NCI-H1694 (cell line): ENCODE measurements at regions not wholly inside any gene's neighbourhood (a gene's known extent, or its start where the extent isn't known, plus 50 kb on each side); places are given as distances from the start of the nearest gene placed in this dataset.
"Not testable (repeated sequence)": the region's sequence is repeated elsewhere in the genome, so short reads cannot be mapped to it uniquely, and the experiment has no call there.

Experiments used
- DNase-seq: peaks from one replicate; lab custom pipeline; 2025; lab: John Stamatoyannopoulos, UW

DNA sequence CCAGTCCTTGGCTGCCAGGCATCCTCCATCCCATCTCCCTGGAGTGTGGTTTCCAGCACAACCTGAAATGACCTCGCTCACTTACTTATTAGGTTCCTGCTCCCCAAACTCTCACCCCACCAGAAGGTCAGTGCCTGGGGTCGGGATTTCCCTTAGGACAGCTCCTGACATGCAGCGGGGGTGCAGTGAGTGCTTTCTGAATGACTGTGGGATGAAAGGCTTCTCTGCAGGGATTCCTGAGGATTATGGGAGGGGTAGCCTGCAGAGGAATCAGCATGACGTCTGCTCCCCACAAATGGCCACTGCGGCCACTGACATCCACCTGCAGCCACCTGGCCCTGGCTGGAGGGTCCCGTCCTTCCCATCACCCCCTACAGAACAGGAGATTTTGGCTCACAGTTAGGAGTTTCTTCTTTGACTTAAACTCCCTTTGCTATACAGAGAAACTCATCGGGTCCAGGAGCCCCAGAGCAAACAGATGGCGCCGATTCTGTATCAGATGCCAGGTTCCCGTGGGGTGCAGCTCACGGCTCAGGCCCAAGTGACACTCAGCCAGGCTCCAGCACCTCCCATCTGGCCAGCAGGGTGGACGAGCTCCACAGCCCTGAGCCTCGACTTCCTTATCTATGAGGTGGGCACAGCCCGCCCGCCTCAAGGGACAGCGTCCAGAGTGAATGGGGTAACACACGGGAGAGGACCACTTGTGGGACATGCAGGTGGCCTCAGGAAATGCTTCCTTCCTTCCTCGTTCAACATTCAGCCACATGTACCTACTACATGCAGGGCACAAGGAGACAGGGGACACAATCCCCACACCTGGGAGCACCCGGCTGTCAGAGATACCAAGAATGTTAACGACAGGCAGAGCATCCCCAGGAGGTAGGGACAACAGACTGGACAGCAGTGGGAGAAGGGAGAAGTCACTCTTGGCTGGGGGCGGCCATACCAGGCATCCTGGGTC is 69.8 kb downstream of the RMI2 start:
- peak; percentile 17 for DNase-seq

DNA sequence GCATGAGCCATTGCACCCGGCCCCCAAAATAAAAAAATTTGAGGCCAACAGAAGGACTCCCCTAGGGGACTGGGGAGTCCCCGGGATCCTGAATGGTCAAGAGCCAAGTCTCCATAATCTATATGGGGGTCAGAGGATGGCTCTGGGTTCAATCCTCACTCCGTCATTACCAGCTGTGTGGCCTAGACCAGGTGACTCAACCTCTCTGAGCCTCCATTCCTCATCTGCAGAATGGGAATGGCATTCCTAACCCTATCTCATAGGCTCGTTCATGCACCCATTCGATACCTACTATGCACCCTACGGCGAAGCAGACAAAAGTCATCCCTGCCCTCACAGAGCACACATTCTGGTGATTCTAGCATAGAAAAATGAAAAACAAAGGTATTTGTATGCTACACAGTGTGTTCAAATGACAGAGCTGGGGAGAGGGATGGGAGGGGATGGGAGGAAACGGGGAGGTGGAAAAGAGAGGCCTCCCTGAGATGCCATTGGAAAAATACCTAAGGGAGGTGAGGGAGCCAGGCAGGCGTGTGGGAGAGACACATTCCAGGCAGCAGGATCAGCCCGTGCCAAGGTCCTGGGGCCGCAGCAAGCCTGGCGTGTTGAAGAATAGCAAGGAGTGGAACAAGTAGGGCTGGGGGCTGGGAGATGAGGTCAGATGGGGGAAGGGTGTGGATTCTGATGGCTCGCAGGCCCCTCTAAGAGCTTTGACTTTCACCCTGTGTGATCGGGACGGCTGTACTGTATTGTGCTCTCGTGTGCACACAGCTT is 71.2 kb downstream of the RMI2 start:
- DNase-seq, result no peak

DNA sequence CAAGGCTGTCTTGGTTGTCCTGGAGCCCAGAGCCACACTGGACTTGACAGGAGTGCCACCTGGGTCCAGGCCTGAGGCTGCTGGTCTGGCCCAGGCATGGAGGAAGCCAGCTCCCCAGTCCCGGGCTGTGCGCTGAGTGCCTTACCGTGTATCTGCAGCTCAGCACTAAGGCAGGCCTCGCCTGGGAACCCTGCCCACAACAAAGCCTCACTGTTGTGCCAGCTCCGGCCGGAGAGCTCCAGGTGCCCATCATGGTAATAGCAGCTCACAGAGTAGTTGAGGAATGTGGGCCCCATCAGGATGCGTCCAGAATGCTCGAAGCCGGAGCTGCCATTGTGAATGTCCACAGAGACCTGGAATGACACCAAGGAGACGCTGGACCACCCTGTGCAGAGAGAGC is 72.2 kb downstream of the RMI2 start:
- DNase-seq, result no peak

DNA sequence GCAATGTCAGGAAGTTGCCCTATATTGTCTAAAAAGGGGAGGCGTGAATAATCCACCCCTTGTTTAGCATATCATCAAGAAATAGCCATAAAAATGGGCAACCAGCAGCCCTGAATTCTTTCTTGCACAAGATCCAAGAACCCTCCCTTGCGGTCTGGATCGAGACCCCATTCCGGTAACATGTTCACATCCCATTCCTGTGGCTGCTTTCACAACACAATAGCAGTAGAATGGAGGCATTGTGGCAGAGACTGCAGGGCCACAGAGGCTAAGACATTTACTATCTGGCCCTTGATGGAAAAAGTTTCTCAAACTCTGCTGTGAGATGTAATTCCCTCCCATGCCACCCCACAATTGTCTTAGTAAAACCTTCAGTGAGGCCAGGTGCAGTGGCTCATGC is 73.2 kb downstream of the RMI2 start:
- no peak for DNase-seq

DNA sequence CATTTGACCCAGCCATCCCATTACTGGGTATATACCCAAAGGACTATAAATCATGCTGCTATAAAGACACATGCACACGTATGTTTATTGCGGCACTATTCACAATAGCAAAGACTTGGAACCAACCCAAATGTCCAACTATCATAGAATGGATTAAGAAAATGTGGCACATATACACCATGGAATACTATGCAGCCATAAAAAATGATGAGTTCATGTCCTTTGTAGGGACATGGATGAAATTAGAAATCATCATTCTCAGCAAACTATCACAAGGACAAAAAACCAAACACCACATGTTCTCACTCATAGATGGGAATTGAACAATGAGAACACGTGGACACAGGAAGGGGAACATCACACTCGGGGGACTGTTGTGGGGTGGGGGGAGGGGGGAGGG is 74.8 kb downstream of the RMI2 start:
- DNase-seq, result not testable (repeated sequence)

DNA sequence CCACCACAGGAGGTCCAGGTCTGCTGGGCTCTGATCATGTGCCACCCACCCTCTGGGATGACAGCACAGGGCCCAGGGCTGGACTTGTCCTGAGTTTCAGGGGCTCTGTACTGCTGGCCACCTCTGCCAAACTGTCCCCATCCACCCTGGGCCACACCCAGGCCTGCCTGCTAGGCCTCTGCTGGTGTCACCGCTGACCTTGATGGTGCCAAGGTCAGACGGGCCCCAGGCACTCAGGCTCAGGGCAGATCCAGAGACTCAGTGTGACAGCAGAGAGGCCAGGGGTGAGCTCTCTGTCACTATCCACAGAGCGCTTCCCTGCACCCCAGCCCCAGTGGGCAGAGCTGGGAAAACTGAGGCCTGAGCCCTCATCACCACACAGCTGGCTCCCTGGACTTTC is 75.6 kb downstream of the RMI2 start:
- no peak for DNase-seq

DNA sequence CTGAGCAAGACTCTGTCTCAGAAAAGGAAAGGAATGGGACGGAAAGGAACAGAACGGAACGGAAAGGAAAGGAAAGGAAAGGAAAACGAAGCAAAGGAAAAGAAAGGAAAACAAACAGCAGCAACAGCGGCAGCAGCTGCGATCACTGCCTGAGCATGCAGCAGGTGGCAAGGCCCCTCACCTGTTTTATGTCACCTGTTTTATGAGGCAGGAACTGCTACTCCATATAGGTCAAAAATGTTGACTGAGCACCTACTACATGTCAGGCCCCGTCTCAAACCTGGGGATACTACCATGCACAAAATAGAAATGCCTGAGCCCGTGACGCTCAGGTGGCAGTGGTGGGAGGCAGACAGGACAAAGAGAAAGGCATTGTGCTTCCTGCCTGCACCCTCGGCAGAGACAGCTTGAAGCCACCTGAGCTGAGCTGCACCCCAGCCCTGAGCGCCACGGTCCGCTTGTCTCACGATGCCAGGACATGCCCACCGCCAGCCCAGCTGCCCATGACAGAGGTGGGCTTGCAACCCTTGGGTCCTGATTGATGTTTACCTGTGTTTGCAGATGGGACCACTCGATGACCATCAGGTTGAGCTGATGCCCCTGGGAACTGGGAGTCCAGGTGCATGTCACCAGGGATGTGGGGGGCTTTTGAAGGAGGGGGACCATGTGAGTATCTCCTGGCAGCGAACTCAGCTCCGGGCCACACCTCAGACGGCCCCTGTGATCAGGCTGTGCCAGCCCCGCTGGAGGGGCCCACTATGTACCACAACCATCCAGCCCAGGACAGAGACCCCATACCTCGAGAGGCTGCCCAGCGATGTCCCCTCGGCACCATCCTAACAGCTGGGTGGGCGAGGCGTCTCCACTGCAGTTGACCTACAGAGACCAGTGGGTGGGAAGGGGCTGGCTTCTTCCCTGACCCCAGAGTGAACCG is 77.4 kb downstream of the RMI2 start:
- no peak for DNase-seq

DNA sequence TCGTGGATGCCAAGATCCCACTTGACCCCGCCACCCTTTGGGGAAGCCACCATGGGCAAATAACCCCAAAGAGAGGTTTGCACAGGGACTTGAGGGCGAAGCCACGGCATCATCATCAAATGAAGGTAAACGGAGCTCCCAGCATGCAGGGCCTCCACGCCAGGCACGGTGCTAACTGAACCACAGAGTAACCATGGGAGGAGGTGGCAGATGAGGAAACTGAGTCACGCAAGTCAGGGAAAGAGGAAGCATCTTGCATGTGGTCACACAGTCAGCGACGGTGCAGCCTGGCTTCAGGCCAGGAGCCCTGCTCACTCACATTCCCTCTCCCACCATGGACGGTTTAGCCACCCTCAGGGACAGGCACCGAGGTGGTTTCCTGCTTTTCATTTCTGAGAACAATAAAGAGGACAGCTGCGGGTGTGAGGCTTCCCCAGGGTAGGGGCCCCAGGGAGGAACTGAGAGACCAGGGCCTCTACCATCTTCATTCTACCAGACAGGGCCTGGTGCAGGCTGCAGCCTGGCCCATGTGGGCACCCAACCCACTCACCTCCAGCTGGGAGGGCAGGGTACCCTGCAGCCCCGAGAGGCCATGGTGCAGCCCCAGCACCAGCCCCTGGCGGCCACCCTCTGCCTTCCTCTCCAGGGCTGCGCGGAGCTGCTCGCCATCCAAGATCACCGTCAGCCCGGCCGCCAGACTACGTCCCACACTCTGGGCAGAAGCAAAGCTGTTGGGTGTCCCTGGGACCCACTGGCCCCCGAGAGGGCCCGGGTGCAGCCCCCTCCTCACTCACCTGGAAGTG is 78.3 kb downstream of the RMI2 start:
- no peak for DNase-seq

DNA sequence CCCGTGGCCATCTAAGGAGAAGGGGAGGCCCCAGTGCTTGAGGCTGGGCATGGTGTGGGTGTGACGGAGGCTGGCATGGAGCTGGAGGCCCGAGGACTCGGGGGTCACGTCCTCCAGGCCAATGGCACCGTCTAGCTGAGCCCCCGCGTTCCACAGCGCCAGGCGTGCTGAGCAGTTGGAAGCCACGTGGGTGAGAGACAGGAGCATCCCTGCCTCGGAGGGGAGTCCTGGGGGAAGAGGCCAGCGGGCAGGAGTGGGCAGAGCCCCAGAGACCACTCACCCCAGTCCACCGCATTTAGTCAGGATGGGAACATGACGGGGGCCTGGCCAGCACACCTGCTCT is 78.8 kb downstream of the RMI2 start:
- DNase-seq, result no peak

DNA sequence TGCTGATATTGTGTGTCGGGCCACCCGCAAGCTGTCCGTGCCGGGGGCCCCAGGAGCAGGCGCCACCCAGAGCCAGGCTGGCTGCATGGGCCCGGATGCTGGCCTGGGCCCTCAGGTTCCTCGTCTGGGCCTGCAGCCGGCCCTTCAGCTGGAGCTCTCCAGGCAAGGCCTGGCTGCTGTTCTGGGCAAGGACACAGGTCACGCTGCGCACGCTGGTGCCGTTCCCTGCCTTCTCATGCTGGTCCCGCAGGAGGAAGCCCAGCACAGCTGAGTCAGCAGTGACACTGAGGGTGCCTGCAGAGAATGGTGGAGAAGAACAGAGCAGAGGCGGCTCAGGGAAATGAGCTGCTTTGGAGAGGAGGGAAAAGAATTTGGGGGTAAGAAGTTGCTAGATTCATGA is 79.9 kb downstream of the RMI2 start:
- no peak for DNase-seq

DNA sequence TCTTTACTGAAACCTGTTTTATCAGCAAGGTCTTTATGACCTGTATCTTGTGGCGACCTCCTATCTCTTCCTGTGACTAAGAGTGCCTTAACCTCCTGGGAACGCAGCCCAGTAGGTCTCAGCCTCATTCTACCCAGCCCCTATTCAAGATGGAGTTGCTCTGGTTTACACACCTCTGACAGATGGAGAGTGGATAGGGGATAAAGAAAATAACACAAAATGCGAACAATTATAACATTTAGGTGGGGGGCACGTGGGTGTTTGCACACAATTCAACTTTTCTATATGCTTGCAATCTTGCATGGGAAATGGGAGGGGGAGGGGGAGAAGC is 83.3 kb downstream of the RMI2 start:
- no peak for DNase-seq

DNA sequence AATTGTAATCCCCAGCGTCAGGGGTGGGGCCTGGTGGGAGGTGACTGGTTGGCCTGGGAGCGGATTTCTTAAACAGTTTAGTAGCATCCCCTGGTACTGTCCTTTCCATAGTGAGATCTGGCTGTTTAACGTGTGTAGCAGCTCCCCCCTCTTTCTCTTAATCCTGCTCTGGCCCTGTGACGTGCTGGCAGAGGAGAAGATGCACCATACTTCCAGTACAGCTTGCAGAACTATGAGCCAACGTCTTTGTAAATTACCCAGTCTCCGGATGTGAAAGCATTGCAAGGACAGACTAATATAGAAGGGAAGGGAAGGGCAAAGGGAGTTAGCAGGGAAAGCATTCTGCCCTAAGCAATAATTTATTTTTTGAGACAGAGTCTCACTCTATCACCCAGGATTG is 83.9 kb downstream of the RMI2 start:
- DNase-seq, result no peak

DNA sequence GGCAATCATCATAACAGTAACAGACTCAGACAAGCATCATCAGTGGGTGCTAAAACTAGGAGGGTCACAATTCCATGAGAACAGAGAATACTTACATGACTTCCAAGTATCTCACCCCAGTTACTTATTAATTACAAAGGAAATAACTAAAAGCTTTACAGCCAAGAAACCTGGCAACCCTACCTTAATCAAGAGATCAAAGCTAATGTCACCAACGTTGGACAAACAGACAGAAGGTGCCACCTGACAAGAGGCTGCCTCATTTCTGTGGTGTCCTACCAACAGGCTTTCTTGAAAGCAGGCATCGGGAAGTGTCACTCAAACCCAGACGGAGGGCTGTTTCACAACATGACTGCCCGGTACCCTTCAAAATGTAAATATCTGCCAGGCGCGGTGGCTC is 84.6 kb downstream of the RMI2 start:
- no peak for DNase-seq

DNA sequence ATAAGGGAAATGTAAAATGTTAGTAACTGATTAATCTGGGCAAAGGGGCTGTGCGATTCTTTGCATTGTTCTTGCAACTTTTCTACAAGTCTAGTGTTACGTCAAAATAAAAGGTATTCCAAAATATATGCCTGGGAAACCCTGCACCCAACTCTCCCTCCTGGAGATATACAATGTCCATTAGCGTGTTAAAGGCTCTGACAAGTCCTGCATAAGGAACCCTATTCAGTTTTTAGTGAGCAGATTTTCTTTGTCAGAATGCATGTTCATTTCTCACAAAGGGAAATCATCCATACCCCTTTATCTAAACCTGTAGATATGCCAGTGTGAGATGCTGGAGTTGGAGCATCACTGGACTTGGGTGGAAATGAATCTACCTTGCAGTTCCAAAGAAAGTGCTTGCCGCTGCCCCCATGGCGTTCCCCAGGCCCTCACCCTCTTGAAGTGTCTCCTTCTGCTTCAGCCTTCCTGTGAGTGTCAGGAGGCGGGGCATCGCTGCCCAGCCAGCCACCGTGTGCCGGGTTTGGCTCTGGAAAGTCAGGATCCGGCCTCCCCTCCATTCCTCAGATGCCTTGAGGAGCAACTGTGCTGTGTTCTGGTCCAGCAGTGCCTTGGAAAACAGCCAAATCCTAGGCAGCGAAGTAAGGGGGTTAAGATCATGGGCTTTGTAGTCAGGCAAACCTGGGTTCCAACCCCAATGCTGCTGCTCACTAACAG is 85.5 kb downstream of the RMI2 start:
- no peak for DNase-seq

DNA sequence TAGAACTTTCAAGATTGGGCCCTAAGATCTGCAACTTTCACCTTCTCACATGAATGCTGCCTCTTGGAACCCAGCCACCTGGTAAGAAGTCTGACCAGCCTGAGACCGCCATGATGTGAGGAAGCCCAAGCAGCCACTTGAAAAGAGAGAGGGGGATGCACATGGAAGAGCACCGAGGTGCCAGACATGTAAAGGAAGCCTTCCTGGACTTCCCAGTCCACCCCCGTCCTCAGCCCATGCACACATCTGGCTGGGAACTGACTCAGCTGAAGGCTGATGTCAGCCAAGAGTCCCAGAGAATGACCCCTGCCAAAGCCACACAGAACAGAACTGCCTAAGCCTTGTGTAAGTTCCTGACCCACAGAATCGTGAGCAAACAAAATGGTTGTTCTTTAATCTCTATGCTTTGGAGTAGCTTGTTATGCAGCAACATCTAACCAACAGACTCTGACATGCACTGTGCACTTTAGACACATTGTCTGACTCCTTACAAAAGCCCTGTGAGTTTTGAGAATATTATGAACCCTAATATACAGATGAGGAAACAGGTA is 86.7 kb downstream of the RMI2 start:
- DNase-seq, result no peak

DNA sequence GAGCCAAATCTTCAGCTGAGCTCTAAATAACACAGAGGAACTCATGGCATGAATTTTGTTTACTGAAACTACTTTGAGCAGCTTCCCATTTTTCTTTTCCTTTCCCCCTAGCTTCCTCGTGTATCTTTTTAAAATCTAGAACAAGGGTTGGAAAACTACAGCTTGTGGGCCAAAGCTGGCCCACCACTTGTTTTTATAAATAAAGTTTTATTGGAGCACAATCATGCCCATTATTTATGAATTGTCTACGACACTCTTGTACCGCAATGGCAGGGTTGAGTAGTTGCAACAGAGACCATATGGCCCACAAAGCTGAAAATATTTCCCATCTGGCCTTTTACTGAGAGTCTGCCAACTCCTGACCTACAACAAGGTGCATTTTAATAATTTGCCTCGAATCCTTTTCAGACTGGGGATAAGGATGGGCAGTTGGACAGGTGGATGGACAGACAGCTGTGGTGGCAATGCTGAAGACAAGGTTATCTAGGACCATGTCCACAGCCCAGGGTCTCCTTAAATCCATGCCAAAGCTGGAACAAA is 87.7 kb downstream of the RMI2 start:
- DNase-seq, result peak; percentile 69

DNA sequence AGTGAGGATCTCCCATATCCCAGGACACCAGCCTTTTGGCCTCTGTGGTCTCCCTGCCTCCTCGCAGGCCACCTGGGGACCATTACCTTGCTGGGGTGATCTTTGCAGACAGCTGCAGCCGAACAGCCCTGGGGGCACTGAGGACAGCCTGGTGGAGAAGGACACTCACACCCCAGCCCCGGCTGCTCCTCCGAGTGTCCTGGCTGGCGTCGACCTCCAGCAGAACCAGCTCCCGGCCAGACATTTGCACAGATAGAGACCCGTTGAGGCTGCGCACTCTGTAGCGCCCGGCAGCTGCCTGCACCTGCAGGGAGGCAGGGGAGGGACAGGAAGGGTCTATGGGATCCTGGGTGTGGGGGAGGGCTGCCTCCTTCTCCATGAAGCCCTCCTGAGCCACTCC is 90.3 kb downstream of the RMI2 start:
- no peak for DNase-seq

DNA sequence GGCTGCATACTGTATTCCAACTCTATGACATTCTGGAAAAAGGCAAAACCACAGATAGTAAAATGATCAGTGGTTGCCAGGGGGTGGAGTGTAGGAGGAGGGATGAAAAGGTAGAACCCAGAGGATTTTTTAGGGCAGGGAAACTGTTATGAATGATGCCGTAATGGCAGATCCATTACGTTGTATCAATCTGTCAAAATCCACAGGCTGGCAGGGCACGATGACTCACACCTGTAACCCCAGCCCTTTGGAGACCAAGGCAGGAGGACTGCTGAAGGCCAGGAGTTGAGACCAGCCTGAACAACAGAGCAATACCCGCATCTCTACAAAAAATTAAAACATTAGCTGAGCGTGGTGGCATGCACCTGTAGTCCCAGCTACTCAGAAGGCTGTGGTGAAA is 91.8 kb downstream of the RMI2 start:
- no peak for DNase-seq

DNA sequence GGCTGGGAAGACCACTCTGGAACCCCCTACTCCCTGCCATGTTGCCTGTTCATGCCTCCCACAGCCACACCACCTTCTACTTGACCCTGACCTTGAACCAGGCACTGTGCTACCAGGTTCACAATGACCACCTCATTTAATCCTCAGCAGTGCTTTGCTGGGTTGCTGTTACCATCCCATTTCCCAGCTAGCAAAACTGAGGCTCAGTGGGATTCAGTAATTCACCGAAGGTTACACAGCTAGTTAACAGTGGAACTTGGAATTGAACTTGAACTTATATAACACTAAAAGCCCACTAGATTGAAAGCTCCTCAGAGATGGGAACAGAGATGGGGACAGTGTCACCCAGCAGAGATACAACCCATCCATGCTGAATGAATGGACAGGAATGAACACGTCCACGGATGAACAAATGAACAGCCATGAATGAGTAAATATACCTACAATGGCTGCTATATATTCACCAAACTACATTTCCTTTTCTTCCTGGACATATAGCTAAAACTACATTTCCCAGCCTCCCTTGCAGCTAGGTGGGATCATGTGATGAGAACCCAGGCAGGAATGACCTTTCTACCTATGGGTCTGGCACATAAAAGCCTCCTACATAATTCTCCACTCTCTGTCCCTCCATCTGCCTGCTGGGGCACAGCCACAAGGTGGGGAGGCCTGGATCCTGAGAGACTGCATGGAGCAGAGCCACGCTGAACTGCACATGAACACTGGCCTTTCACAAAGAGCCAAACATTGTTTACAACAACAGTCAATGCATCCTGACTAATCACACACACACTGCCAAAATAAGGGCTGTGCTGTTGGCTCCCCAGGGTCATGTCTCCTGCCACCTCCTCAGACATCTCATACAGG is 94.8 kb downstream of the RMI2 start:
- DNase-seq, result no peak
